ENCODE measurements at regions not wholly inside any gene's neighbourhood (a gene's known extent, or its start where the extent isn't known, plus 50 kb on each side); places are given as distances from the start of the nearest gene placed in this dataset.

DNA sequence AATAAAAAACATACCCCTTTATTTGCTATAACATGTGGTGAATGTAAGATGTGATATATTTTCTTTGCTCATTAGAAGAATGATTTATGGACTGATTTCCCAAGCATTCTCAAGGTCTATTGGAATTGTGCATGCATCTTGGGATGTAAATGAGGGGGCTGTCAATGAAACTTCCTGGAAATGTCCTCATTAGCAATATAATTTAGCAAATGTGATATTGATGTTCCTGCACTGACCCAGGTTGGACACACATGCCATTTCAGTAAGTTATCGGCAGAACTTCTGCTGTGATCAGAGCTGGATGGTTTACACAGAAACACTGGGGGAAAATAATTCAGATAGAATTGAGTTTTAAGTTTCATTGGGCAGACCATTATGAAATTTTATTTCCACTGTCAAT, 99.9 kb downstream of the ELOVL4 start:
- TF ChIP-seq CTCF (optimal IDR thresholded peaks at IDR 0.05 in 1 of 3, IDR thresholded peaks at IDR 0.05 in 1 of 3, conservative IDR thresholded peaks at IDR 0.05 in 1 of 3; ENCODE audit: extremely low read depth in 1 of 3, insufficient read depth in 2 of 3, low read length in 3 of 3) (no peak), EZH2 (IDR thresholded peaks at IDR 0.05; ENCODE audit: low read length) (no peak)

All from keratinocyte (primary cell).